Keratinocyte (primary cell): ENCODE measurements at regions not wholly inside any gene's neighbourhood (a gene's known extent, or its start where the extent isn't known, plus 50 kb on each side); places are given as distances from the start of the nearest gene placed in this dataset.
A peak's percentile ranks its signal among the peaks of the same experiment; 100 is the strongest.

Source experiments
- DNase-seq: peaks from one replicate; pipeline ENCODE4 v3.0.0-alpha.2; 2011; ENCODE audit warnings: low read depth, missing footprints, low spot score
- FAIRE-seq: peaks from 2 replicates; lab custom pipeline; 2011; peaks lifted over from hg19 to GRCh38; lab: Jason Lieb, UNC
- H2AFZ ChIP-seq: 2 replicates; pipeline ENCODE4 v1.6.0; 2012; ENCODE audit warnings: low read length, control low read depth, inconsistent platforms; ENCODE audit not compliant: control insufficient read depth
- H3K27ac ChIP-seq: 2 replicates; pipeline ENCODE4 v1.5.1; 2011; ENCODE audit warnings: low read length; ENCODE audit not compliant: control insufficient read depth, insufficient read depth
- H3K27me3 ChIP-seq: 3 replicates; pipeline ENCODE4 v1.6.0; 2011; ENCODE audit warnings: low read length; ENCODE audit not compliant: control insufficient read depth, insufficient read depth; ENCODE audit errors: extremely low read depth
- H3K36me3 ChIP-seq, 2 experiments: 2 replicates in 1 of 2; 3 replicates in 1 of 2; pipeline ENCODE4 v1.5.1; 2011; ENCODE audit warnings: low read length in 2 of 2, mild to moderate bottlenecking in 1 of 2; ENCODE audit not compliant: control insufficient read depth in 2 of 2, insufficient read depth in 2 of 2; ENCODE audit errors: extremely low read depth in 1 of 2
- H3K4me1 ChIP-seq: 3 replicates; pipeline ENCODE4 v1.5.1; 2011; ENCODE audit warnings: low read length; ENCODE audit not compliant: control insufficient read depth, insufficient read depth; ENCODE audit errors: extremely low read depth
- H3K4me2 ChIP-seq: 3 replicates; pipeline ENCODE4 v1.6.0; 2011; ENCODE audit warnings: low read depth, low read length; ENCODE audit not compliant: control insufficient read depth, insufficient read depth; ENCODE audit errors: extremely low read depth
- H3K4me3 ChIP-seq, 3 experiments: fragments of 200-600 bp in 1 of 3; sonication (generic) in 1 of 3; 2 replicates in 2 of 3; 3 replicates in 1 of 3; pipeline ENCODE4 v1.5.1; 2011 to 2016; ENCODE audit warnings: low read length in 3 of 3, mild to moderate bottlenecking in 3 of 3, control low read depth in 2 of 3, inconsistent platforms in 1 of 3, low read depth in 1 of 3, mixed read lengths in 1 of 3, mixed run types in 1 of 3, moderate library complexity in 1 of 3; ENCODE audit not compliant: control insufficient read depth in 2 of 3, insufficient read depth in 2 of 3; ENCODE audit errors: extremely low read depth in 1 of 3
- H3K79me2 ChIP-seq: 2 replicates; pipeline ENCODE4 v1.6.0; 2012; ENCODE audit warnings: low read length; ENCODE audit not compliant: control insufficient read depth, insufficient read depth
- H3K9ac ChIP-seq: 3 replicates; pipeline ENCODE4 v1.6.0; 2011; ENCODE audit warnings: low read length; ENCODE audit not compliant: control insufficient read depth, insufficient read depth; ENCODE audit errors: extremely low read depth
- H3K9me1 ChIP-seq: 3 replicates; pipeline ENCODE4 v1.6.0; 2011; ENCODE audit warnings: low read length; ENCODE audit not compliant: control insufficient read depth, insufficient read depth; ENCODE audit errors: extremely low read depth
- H3K9me3 ChIP-seq: 2 replicates; pipeline ENCODE4 v1.5.1; 2012; ENCODE audit warnings: low read depth, low read length; ENCODE audit not compliant: control insufficient read depth
- H4K20me1 ChIP-seq: 3 replicates; pipeline ENCODE4 v1.6.0; 2011; ENCODE audit warnings: low read length; ENCODE audit not compliant: control insufficient read depth, insufficient read depth; ENCODE audit errors: extremely low read depth
- EZH2 ChIP-seq: IDR thresholded peaks from one replicate; pipeline ENCODE4 v1.6.1; 2012; ENCODE audit warnings: inconsistent platforms, mild to moderate bottlenecking, low read length, moderate library complexity
- dilution Hi-C: fragments of 300-500 bp; cut with MboI; formaldehyde crosslinking; loops from one replicate; pipeline ENCODE4 v1.7.0; 2020; ENCODE audit warnings: low sequenced_read_pairs; ENCODE audit not compliant: extremely low pct_ligation_motif_present
- TF ChIP-seq, protein P1 (sequence below), 3 experiments: IDR thresholded peaks in 1 of 3; conservative IDR thresholded peaks in 1 of 3; optimal IDR thresholded peaks in 1 of 3; 2 replicates in 2 of 3; 3 replicates in 1 of 3; pipeline versions ENCODE3 to v1.5.1; 2011; ENCODE audit warnings: low read length in 3 of 3, mild to moderate bottlenecking in 3 of 3, moderate library complexity in 2 of 3, control low read depth in 1 of 3, inconsistent platforms in 1 of 3; ENCODE audit not compliant: insufficient read depth in 2 of 3; ENCODE audit errors: extremely low read depth in 1 of 3

DNA sequence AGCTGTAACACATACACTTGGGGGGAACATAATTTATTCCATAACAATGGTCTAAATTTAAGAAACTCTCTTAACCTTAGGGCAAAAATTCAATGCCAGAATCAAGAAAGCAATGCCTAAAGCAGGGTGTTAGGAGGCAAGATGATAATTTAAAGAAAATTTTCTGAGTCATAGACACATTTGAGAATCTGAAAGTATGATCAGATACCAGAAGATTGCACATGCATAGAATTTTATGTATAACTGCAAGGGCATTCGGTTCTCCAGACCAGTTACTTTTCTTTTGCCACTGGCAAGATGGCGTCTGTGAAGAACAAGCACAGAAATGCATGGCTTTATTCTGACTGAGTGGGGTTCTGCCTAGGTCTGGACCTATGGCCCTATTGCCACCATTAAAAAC is 64.4 kb upstream of the IPO9 start:
- Histone ChIP-seq H2AFZ (no peak overlapping the region), H3K4me3 (no peak overlapping the region), H3K9me3 (no peaks in the 10 kb centered on the region), H3K36me3 (peaks cover 1 to 9% of the 10 kb centered on the region in 2 experiments), H3K27ac (no peak overlapping the region), H3K79me2 (peaks cover 63% of the 10 kb centered on the region), H3K4me1 (peaks cover 40% of the 10 kb centered on the region), H4K20me1 (no peaks in the 10 kb centered on the region), H3K9ac (no peak overlapping the region), H3K9me1 (no peaks in the 10 kb centered on the region), H3K27me3 (no peaks in the 10 kb centered on the region), H3K4me2 (no peak overlapping the region)
- dilution Hi-C loops, result no loop called here
- DNase-seq (no peak), FAIRE-seq (no peak)
- no peak for TF ChIP-seq EZH2
- TF ChIP-seq, protein P1, sequence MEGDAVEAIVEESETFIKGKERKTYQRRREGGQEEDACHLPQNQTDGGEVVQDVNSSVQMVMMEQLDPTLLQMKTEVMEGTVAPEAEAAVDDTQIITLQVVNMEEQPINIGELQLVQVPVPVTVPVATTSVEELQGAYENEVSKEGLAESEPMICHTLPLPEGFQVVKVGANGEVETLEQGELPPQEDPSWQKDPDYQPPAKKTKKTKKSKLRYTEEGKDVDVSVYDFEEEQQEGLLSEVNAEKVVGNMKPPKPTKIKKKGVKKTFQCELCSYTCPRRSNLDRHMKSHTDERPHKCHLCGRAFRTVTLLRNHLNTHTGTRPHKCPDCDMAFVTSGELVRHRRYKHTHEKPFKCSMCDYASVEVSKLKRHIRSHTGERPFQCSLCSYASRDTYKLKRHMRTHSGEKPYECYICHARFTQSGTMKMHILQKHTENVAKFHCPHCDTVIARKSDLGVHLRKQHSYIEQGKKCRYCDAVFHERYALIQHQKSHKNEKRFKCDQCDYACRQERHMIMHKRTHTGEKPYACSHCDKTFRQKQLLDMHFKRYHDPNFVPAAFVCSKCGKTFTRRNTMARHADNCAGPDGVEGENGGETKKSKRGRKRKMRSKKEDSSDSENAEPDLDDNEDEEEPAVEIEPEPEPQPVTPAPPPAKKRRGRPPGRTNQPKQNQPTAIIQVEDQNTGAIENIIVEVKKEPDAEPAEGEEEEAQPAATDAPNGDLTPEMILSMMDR (optimal IDR thresholded peaks at IDR 0.05 in 1 of 3, IDR thresholded peaks at IDR 0.05 in 1 of 3, conservative IDR thresholded peaks at IDR 0.05 in 1 of 3; ENCODE audit: extremely low read depth in 1 of 3, insufficient read depth in 2 of 3, low read length in 3 of 3), result no peak

DNA sequence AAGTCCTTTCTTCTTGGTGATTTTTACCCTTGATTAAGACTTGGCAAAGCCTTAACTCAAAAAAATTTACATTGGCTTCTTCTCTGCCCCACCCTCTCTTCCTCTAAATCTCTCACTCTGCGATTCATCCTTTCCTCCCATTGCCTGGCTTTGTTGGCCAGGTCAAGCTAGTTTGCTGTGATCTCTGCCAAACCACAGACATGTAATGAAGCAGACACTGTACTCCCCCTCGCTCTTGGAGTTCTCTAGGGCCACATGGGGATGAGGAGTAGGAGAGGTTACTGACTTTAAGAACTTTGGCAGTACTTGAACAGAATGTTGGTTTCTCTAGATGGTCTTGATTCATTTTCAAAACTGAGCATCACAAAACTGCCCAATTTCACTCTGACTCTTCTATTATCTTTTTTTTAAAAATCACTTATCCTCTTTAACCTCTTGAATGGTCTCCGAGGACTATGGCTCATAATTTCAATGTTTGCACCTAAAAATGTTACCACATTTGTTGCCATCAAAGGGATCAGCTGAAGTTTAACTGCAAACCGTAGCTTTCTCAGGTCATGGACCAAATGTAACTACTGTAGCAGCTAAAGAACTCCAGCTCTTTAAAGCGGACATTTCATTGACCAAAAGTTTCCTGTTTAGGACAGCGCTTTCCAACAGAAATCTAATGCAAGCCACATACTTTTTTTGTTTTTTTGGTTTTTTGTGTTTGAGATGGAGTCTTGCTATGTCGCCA is 62.7 kb upstream of the IPO9 start:
- H3K4me1 ChIP-seq, result peaks cover 45% of the 10 kb centered on the region
- no peaks in the 10 kb centered on the region for H3K9me1 ChIP-seq
- H2AFZ ChIP-seq, result no peak overlapping the region
- no peak overlapping the region for H3K9ac ChIP-seq
- peaks cover 1 to 9% of the 10 kb centered on the region in 2 experiments for H3K36me3 ChIP-seq
- H3K9me3 ChIP-seq, result no peaks in the 10 kb centered on the region
- peaks cover 56% of the 10 kb centered on the region for H3K79me2 ChIP-seq
- peak overlapping the region; percentile 29 for H3K4me2 ChIP-seq
- dilution Hi-C loops, result no loop called here
- DNase-seq (no peak), FAIRE-seq (peak; percentile 81)
- no peaks in the 10 kb centered on the region for H3K27me3 ChIP-seq
- no peak overlapping the region for H3K27ac ChIP-seq
- H3K4me3 ChIP-seq, result no peak overlapping the region
- TF ChIP-seq EZH2, result no peak
- TF ChIP-seq, protein P1 (optimal IDR thresholded peaks at IDR 0.05 in 1 of 3, IDR thresholded peaks at IDR 0.05 in 1 of 3, conservative IDR thresholded peaks at IDR 0.05 in 1 of 3; ENCODE audit: extremely low read depth in 1 of 3, insufficient read depth in 2 of 3, low read length in 3 of 3), result no peak
- H4K20me1 ChIP-seq, result no peaks in the 10 kb centered on the region
